ENCODE measurements at regions not wholly inside any gene's neighbourhood (a gene's known extent, or its start where the extent isn't known, plus 50 kb on each side); places are given as distances from the start of the nearest gene placed in this dataset.

DNA sequence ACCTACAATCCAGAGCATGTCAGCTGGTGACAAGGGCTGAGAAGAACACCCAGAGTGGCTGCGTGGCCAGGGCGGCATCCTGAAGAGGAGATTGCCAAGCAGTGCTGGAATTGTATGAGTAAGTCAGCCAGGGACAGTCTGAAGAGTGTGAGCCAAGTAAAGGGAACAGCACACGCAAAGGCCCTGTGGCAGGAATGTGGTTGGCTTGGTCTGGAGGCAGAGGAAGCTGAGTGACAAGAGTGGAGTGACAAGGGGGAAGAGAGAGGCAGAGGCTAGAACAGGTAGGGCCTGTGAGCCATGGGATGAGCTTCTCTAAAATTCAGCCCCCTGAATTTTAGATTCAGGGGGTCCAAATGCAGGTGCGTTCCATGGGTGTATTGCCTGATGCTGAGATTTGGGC lies 53.7 kb upstream of the UQCRFS1 start:
- Histone ChIP-seq H3K4me1 (ENCODE audit: control insufficient read depth in 1 of 2, insufficient read depth in 2 of 2, low read depth in 1 of 2, low read length in 1 of 2) (no peaks in the 10 kb centered on the region), H3K4me3 (ENCODE audit: low read depth in 2 of 2, low read length in 1 of 2) (no peak overlapping the region), H3K9ac (no peak overlapping the region), H4K20me1 (ENCODE audit: insufficient read depth) (no peaks in the 10 kb centered on the region), H3K79me2 (ENCODE audit: insufficient read depth) (no peaks in the 10 kb centered on the region), H3K9me3 (no peaks in the 10 kb centered on the region), H3K4me2 (no peak overlapping the region), H3K9me2 (no peaks in the 10 kb centered on the region), H3K36me3 (replicated peaks in 1 of 2; ENCODE audit: control insufficient read depth in 1 of 2, insufficient read depth in 2 of 2, low read length in 1 of 2) (no peaks in the 10 kb centered on the region), H3F3A (replicated peaks; ENCODE audit: insufficient read depth) (no peaks in the 10 kb centered on the region), H3K27me3 (ENCODE audit: insufficient read depth) (peaks cover 34% of the 10 kb centered on the region), H2AFZ (ENCODE audit: low read depth) (no peak overlapping the region), H3K27ac (ENCODE audit: low read depth in 2 of 2, low read length in 1 of 2) (no peak overlapping the region)
- ChIA-PET CTCF (no interaction called here), POLR2A (no interaction called here)
- no peak for TF ChIP-seq POLR2AphosphoS5 (IDR thresholded peaks at IDR 0.05; ENCODE audit: low read depth, low read length)
- no peak for TF ChIP-seq TEAD4 (IDR thresholded peaks at IDR 0.05; ENCODE audit: borderline replicate concordance, insufficient read depth)
- TF ChIP-seq, protein P1, sequence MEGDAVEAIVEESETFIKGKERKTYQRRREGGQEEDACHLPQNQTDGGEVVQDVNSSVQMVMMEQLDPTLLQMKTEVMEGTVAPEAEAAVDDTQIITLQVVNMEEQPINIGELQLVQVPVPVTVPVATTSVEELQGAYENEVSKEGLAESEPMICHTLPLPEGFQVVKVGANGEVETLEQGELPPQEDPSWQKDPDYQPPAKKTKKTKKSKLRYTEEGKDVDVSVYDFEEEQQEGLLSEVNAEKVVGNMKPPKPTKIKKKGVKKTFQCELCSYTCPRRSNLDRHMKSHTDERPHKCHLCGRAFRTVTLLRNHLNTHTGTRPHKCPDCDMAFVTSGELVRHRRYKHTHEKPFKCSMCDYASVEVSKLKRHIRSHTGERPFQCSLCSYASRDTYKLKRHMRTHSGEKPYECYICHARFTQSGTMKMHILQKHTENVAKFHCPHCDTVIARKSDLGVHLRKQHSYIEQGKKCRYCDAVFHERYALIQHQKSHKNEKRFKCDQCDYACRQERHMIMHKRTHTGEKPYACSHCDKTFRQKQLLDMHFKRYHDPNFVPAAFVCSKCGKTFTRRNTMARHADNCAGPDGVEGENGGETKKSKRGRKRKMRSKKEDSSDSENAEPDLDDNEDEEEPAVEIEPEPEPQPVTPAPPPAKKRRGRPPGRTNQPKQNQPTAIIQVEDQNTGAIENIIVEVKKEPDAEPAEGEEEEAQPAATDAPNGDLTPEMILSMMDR (IDR thresholded peaks at IDR 0.05): no peak
- TF ChIP-seq, protein P2, sequence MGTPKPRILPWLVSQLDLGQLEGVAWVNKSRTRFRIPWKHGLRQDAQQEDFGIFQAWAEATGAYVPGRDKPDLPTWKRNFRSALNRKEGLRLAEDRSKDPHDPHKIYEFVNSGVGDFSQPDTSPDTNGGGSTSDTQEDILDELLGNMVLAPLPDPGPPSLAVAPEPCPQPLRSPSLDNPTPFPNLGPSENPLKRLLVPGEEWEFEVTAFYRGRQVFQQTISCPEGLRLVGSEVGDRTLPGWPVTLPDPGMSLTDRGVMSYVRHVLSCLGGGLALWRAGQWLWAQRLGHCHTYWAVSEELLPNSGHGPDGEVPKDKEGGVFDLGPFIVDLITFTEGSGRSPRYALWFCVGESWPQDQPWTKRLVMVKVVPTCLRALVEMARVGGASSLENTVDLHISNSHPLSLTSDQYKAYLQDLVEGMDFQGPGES (IDR thresholded peaks at IDR 0.05; ENCODE audit: low read depth, low read length): no peak
- TF ChIP-seq, protein P3, sequence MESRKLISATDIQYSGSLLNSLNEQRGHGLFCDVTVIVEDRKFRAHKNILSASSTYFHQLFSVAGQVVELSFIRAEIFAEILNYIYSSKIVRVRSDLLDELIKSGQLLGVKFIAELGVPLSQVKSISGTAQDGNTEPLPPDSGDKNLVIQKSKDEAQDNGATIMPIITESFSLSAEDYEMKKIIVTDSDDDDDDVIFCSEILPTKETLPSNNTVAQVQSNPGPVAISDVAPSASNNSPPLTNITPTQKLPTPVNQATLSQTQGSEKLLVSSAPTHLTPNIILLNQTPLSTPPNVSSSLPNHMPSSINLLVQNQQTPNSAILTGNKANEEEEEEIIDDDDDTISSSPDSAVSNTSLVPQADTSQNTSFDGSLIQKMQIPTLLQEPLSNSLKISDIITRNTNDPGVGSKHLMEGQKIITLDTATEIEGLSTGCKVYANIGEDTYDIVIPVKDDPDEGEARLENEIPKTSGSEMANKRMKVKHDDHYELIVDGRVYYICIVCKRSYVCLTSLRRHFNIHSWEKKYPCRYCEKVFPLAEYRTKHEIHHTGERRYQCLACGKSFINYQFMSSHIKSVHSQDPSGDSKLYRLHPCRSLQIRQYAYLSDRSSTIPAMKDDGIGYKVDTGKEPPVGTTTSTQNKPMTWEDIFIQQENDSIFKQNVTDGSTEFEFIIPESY (IDR thresholded peaks at IDR 0.05; ENCODE audit: borderline replicate concordance, low read depth): no peak
- TF ChIP-seq, protein P4, sequence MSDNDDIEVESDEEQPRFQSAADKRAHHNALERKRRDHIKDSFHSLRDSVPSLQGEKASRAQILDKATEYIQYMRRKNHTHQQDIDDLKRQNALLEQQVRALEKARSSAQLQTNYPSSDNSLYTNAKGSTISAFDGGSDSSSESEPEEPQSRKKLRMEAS (IDR thresholded peaks at IDR 0.05; ENCODE audit: low read depth): no peak
- TF ChIP-seq NRF1 (IDR thresholded peaks at IDR 0.05; ENCODE audit: low read depth, low read length): no peak
- TF ChIP-seq GABPA (IDR thresholded peaks at IDR 0.05; ENCODE audit: low read depth): no peak
- WGBS (ENCODE audit: low lambda C conversion rate): 20% methylated on average over 4 of the region's 4 CpGs
- no peak for DNase-seq

DNA sequence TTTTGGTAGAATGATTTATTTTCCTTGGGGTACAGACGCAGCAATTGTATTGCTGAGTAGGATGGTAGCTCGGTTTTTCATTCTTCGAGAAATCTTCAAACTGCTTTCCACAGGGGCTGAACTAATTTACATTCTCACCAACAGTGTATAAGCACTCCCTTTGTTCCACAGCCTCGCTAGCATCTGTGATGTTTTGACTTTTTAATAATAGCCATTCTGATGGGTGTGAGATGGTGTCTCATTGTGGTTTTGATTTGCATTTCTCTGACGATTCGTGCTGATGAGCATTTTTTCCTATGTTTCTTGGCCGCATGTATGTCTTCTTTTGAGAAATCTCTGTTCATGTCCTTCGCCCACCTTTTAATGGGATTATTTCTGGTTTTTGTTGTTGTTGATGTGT lies 54.8 kb upstream of the UQCRFS1 start:
- H3K9me2 ChIP-seq: no peaks in the 10 kb centered on the region
- H3K79me2 ChIP-seq (ENCODE audit: insufficient read depth): no peaks in the 10 kb centered on the region
- DNase-seq: no peak
- ChIA-PET CTCF (interaction anchor here (0.7 kb wide), 1 partner anchor 9 kb away, joined by 3 read pairs; no protein-coding TSS in a partner anchor), POLR2A (no interaction called here)
- H3K4me1 ChIP-seq (ENCODE audit: control insufficient read depth in 1 of 2, insufficient read depth in 2 of 2, low read depth in 1 of 2, low read length in 1 of 2): no peaks in the 10 kb centered on the region
- H3K9me3 ChIP-seq: no peaks in the 10 kb centered on the region
- H3K36me3 ChIP-seq (replicated peaks in 1 of 2; ENCODE audit: control insufficient read depth in 1 of 2, insufficient read depth in 2 of 2, low read length in 1 of 2): no peaks in the 10 kb centered on the region
- no peak overlapping the region for H3K27ac ChIP-seq (ENCODE audit: low read depth in 2 of 2, low read length in 1 of 2)
- H4K20me1 ChIP-seq (ENCODE audit: insufficient read depth): no peaks in the 10 kb centered on the region
- H3F3A ChIP-seq (replicated peaks; ENCODE audit: insufficient read depth): no peaks in the 10 kb centered on the region
- no peak overlapping the region for H2AFZ ChIP-seq (ENCODE audit: low read depth)
- no peak overlapping the region for H3K9ac ChIP-seq
- peaks cover 34% of the 10 kb centered on the region for H3K27me3 ChIP-seq (ENCODE audit: insufficient read depth)
- H3K4me3 ChIP-seq (ENCODE audit: low read depth in 2 of 2, low read length in 1 of 2): no peak overlapping the region
- 19% methylated on average over 8 of the region's 8 CpGs for WGBS (ENCODE audit: low lambda C conversion rate)
- no peak overlapping the region for H3K4me2 ChIP-seq
- TF ChIP-seq TCF12 (IDR thresholded peaks at IDR 0.05): no peak
- TF ChIP-seq, protein P5, sequence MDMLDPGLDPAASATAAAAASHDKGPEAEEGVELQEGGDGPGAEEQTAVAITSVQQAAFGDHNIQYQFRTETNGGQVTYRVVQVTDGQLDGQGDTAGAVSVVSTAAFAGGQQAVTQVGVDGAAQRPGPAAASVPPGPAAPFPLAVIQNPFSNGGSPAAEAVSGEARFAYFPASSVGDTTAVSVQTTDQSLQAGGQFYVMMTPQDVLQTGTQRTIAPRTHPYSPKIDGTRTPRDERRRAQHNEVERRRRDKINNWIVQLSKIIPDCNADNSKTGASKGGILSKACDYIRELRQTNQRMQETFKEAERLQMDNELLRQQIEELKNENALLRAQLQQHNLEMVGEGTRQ (IDR thresholded peaks at IDR 0.05; ENCODE audit: borderline replicate concordance, low read depth, low read length): no peak
- no peak for TF ChIP-seq MXI1 (IDR thresholded peaks at IDR 0.05; ENCODE audit: low read depth, low read length)
- TF ChIP-seq, protein P4 (IDR thresholded peaks at IDR 0.05; ENCODE audit: low read depth): no peak
- TF ChIP-seq, protein P6, sequence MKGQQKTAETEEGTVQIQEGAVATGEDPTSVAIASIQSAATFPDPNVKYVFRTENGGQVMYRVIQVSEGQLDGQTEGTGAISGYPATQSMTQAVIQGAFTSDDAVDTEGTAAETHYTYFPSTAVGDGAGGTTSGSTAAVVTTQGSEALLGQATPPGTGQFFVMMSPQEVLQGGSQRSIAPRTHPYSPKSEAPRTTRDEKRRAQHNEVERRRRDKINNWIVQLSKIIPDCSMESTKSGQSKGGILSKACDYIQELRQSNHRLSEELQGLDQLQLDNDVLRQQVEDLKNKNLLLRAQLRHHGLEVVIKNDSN (IDR thresholded peaks at IDR 0.05; ENCODE audit: borderline replicate concordance, low read depth): no peak
- TF ChIP-seq SIN3A (IDR thresholded peaks at IDR 0.05; ENCODE audit: borderline replicate concordance, low read depth, low read length): no peak
- no peak for TF ChIP-seq SMC3 (IDR thresholded peaks at IDR 0.05; ENCODE audit: low read depth, low read length)
- no peak for TF ChIP-seq JUND (IDR thresholded peaks at IDR 0.05)
- no peak for TF ChIP-seq NRF1 (IDR thresholded peaks at IDR 0.05; ENCODE audit: low read depth, low read length)
- no peak for TF ChIP-seq RCOR1 (IDR thresholded peaks at IDR 0.05; ENCODE audit: low read length)
- no peak for TF ChIP-seq GABPA (IDR thresholded peaks at IDR 0.05; ENCODE audit: low read depth)
- no peak for TF ChIP-seq NFIC (IDR thresholded peaks at IDR 0.05; ENCODE audit: borderline replicate concordance)
- TF ChIP-seq, protein P1 (IDR thresholded peaks at IDR 0.05): no peak

Data from SK-N-SH (cell line).